Tibial artery (tissue), 4 donors: ENCODE measurements at regions not wholly inside any gene's neighbourhood (a gene's known extent, or its start where the extent isn't known, plus 50 kb on each side); places are given as distances from the start of the nearest gene placed in this dataset.

Source experiments
- DNase-seq, 2 donors: peaks; one replicate each; pipeline ENCODE4 v3.0.0-alpha.2; 2019
- H3K27ac ChIP-seq, 2 donors: fragments of 200-600 bp; sonication (generic) in 1 of 2; 1 replicate in 1 of 2; 2 replicates in 1 of 2; pipeline ENCODE4 v1.5.1; 2018 to 2019; ENCODE audit warnings: mild to moderate bottlenecking in 1 of 2
- H3K27me3 ChIP-seq, 2 donors: fragments of 200-600 bp; sonication (generic) in 1 of 2; one replicate each; pipeline versions ENCODE4 v1.5.1 to v1.6.0; 2016 to 2019
- H3K36me3 ChIP-seq, 3 donors: fragments of 200-600 bp; sonication (generic) in 2 of 3; one replicate each; pipeline ENCODE4 v1.5.1; 2016 to 2019; ENCODE audit warnings: mild to moderate bottlenecking in 2 of 3
- H3K4me1 ChIP-seq, 4 donors: fragments of 200-600 bp; sonication (generic) in 2 of 4; 1 replicate in 3 of 4; 2 replicates in 1 of 4; pipeline ENCODE4 v1.5.1; 2016 to 2019
- H3K4me3 ChIP-seq, 2 donors: fragments of 200-600 bp; sonication (generic) in 1 of 2; 1 replicate in 1 of 2; 2 replicates in 1 of 2; pipeline ENCODE4 v1.5.1; 2018 to 2019; ENCODE audit warnings: mild to moderate bottlenecking in 2 of 2
- H3K9me3 ChIP-seq, 3 donors: fragments of 200-600 bp; sonication (generic) in 1 of 3; one replicate each; pipeline ENCODE4 v1.5.1; 2016 to 2019
- CTCF ChIP-seq, 2 experiments: fragments of 200-600 bp in 1 of 2; fragments of 450-650 bp in 1 of 2; IDR thresholded peaks; one replicate each; pipeline ENCODE4 v1.5.1; 2017 to 2019; ENCODE audit warnings: antibody characterized with exemption in 2 of 2, mild to moderate bottlenecking in 1 of 2, moderate library complexity in 1 of 2
- intact Hi-C: fragments of 100-400 bp; cut with DNase I; formaldehyde crosslinking; loops from one replicate; pipeline ENCODE4 v1.15.0; 2023; ENCODE audit warnings: low total_unique reads

DNA sequence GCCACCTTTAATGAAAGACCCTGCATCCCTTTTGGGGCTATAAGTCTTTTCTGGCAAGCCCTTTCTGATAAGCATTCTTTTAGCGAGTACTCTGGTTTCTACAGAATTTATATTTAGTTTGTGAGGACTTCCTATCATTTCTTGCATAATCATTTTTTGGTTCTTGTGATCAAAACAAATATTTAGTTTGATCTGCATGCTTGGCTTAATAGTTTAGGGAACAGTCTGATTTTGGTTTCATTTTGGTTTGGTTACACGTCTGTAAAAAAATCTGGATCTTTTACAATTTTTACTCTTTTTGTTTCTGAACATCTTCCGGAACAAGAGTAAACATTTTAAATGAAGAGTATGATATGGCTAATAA is 1074.4 kb downstream of the CDH9 start:
- Histone ChIP-seq H3K4me3 (no peak overlapping the region), H3K4me1 (no peaks in the 10 kb centered on the region), H3K27me3 (no peaks in the 10 kb centered on the region), H3K27ac (no peak overlapping the region), H3K36me3 (no peaks in the 10 kb centered on the region), H3K9me3 (peaks cover 0 to 4% (median 0%) of the 10 kb centered on the region in 3 donors)
- no peak for TF ChIP-seq CTCF (IDR thresholded peaks at IDR 0.05)
- DNase-seq, result no peak
- intact Hi-C loops, result no loop called here

DNA sequence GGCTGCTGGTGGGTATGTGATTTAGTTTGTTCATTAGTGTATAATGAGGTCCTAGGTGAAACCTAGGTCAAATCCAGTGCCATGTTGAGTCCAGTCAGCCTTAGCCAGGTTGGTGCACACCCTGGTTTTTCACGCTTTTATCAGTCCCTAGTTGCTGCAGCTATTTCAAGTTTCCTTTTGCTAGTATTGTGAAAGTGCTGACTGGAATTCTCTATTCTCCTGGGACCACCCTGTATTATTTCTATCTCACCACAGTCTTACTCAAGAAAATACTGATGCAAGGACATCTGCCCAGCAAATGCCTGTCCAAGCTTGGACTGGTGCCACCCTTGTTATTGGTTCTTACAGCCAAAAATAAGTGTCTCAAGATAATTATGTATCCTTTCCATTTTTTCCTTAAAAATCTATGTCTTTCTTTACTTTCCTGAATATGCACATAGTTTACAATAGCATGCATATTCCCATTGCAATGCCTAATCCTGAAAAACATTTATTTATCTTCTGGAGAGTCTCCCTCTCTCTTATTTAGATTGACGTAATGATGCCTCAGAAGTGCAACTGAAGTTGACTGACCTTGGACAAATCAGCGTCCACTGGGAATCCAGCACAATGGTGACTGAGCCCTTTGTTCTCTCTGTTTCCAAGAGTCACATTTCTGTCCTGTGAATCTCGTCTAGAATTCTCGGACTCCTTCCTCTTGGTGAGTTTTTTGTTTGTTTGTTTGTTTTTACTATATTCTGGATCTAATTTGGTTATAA is 1075.0 kb downstream of the CDH9 start:
- TF ChIP-seq CTCF (IDR thresholded peaks at IDR 0.05), result no peak
- DNase-seq, result peak in 1 of 2 donors; percentile 57
- no peak overlapping the region for H3K27ac ChIP-seq
- no peak overlapping the region for H3K4me3 ChIP-seq
- H3K27me3 ChIP-seq, result no peaks in the 10 kb centered on the region
- peaks cover 0 to 4% (median 0%) of the 10 kb centered on the region in 3 donors for H3K9me3 ChIP-seq
- intact Hi-C loops, result no loop called here
- no peaks in the 10 kb centered on the region for H3K36me3 ChIP-seq
- H3K4me1 ChIP-seq, result no peaks in the 10 kb centered on the region

- H3K4me3 ChIP-seq, result no peak overlapping the region
- DNase-seq, result no peak
- H3K9me3 ChIP-seq, result no peaks in the 10 kb centered on the region
- no peaks in the 10 kb centered on the region for H3K27me3 ChIP-seq
- H3K4me1 ChIP-seq, result no peaks in the 10 kb centered on the region
- no peaks in the 10 kb centered on the region for H3K36me3 ChIP-seq
- intact Hi-C loops, result no loop called here
- no peak overlapping the region for H3K27ac ChIP-seq
- TF ChIP-seq CTCF (IDR thresholded peaks at IDR 0.05), result no peak
Measured at GRCh38 chr5:25955337-25955736, 1083.0 kb downstream of the CDH9 start.

- no peak for TF ChIP-seq CTCF (IDR thresholded peaks at IDR 0.05)
- Histone ChIP-seq H3K9me3 (no peaks in the 10 kb centered on the region), H3K27ac (no peak overlapping the region), H3K4me3 (no peak overlapping the region), H3K36me3 (no peaks in the 10 kb centered on the region), H3K27me3 (no peaks in the 10 kb centered on the region), H3K4me1 (no peaks in the 10 kb centered on the region)
- no peak for DNase-seq
- intact Hi-C loops, result no loop called here
Measured at GRCh38 chr5:25950681-25951080, 1087.7 kb downstream of the CDH9 start.

DNA sequence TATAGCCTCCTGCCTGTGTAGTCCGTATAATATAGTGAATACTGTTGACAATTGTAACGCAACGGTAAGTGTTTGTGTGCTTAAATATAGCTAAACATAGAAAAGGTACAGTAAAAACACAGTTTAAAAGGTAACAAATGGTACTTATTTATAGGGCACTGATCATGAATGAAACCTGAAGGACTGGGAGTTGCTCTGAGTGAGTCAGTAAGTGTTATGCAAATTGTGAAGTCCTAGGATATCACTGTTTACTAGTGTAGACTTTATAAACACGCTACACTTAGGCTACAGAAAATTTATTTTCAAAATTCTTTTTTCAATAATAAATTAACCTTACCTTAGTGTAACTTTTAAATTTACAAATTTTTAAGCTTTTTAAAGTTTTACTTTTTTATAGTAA is 1090.1 kb downstream of the CDH9 start:
- no peak overlapping the region for H3K27ac ChIP-seq
- no peaks in the 10 kb centered on the region for H3K4me1 ChIP-seq
- H3K4me3 ChIP-seq, result no peak overlapping the region
- TF ChIP-seq CTCF (IDR thresholded peaks at IDR 0.05), result no peak
- no peak for DNase-seq
- H3K9me3 ChIP-seq, result no peaks in the 10 kb centered on the region
- no peaks in the 10 kb centered on the region for H3K27me3 ChIP-seq
- H3K36me3 ChIP-seq, result no peaks in the 10 kb centered on the region
- intact Hi-C loops, result no loop called here

DNA sequence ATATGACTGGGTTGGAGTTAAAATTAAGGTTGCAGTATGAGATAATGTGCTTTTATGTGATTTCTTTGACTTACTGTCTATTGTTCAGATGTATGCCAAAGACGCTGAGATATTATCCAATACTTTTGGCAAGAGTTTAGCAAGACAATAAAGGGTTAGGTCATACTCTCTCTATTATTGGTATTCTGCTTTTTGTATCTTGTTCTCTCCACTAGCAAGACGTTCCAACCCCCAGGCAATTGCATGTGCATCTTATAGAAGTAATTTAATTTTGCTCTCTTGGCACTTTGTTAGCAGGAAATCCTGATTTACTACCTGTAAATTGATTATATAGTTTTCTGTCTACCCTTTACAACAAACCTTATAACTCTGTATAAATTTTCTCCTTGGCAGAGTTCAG is 1093.6 kb downstream of the CDH9 start:
- Histone ChIP-seq H3K4me3 (no peak overlapping the region), H3K4me1 (no peaks in the 10 kb centered on the region), H3K27ac (no peak overlapping the region), H3K27me3 (no peaks in the 10 kb centered on the region), H3K36me3 (no peaks in the 10 kb centered on the region), H3K9me3 (no peaks in the 10 kb centered on the region)
- intact Hi-C loops, result no loop called here
- no peak for TF ChIP-seq CTCF (IDR thresholded peaks at IDR 0.05)
- DNase-seq, result no peak
